GM21367 (cell line): ENCODE measurements at regions not wholly inside any gene's neighbourhood (a gene's known extent, or its start where the extent isn't known, plus 50 kb on each side); places are given as distances from the start of the nearest gene placed in this dataset.
"Not testable (repeated sequence)": the region's sequence is repeated elsewhere in the genome, so short reads cannot be mapped to it uniquely, and the experiment has no call there.

Source experiments
- ATAC-seq: cut with Tn5 transposase; IDR thresholded peaks from one replicate; pipeline ENCODE4 v1.9.1; 2021; ENCODE audit not compliant: unreplicated experiment

DNA sequence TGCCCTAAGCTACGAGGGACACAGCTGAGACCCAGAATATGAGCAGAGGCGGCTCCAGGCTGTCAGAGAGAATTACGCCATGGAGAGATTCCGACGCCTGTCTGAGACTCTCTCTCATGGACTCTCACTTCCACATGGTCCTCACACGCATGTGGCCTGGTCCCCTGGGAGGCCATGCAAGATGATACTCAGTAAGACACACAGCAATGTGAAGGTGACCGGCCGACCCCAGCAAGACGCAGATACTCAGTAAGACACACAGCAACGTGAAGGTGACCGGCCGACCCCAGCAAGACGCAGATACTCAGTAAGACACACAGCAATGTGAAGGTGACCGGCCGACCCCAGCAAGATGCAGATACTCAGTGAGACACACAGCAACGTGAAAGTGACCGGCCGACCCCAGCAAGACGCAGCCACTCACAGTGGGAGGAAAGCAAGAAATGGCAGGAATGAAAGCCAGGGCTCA is 400.8 kb upstream of the MYT1L start:
- ATAC-seq: no peak

DNA sequence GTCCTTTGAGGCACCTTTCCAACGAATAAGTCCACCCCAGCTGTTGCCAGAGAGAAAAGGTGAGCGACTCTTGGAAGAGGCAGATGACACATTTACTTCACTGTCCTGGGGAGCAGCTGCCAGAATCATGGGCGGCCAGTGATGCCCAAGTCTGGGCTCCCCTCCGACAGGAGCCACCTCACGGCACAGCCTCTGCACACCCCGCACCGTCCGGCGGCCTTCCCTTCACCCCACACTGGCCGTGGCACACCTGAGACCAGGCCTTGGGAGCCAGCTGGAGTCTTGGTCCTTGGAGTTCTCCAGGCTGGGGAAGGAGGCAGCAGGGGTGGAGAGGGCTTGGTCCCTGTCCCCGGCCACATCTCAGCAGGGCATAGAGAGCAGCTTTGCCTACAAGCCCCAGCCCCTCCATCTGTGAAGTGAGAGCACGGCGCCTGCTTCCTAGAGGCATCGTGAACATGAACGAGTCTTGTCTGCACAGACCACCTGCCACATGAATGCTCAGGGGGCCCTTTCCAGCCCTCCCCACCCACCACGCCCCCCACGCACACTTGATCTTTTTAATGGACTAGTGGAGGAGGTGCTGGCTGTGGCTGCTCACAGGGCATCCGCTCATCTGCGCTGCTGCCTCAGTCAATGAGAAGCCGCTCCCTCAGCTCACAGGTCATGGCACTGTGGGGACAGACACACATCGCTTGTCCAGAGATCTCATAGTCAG is 400.2 kb upstream of the MYT1L start:
- ATAC-seq: no peak

DNA sequence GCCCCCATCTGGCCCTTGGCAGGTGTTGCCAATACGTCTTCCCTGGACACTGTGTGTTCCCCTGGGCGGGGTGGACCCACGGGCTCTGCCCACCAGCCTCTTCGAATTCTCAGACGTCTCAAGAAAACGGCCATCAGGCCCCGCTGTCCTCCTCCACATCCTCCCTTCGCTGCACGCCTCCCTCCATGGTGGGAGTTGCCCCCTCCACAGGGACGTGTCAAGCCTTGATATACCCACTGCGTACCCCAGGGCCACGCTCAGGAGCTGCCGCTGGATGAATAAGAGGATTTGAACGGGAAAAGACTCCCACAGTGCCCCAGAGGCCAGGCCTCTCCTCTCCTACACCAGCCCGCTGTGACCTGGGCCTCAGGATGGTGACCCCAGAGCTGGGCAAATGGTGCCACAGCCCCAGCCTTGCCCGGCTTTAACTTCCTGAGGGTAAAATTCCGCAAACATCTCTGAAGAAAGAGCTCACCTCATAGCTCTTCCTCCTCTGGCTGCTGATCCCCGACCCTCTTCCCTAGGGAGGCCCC is 399.3 kb upstream of the MYT1L start:
- ATAC-seq: no peak

DNA sequence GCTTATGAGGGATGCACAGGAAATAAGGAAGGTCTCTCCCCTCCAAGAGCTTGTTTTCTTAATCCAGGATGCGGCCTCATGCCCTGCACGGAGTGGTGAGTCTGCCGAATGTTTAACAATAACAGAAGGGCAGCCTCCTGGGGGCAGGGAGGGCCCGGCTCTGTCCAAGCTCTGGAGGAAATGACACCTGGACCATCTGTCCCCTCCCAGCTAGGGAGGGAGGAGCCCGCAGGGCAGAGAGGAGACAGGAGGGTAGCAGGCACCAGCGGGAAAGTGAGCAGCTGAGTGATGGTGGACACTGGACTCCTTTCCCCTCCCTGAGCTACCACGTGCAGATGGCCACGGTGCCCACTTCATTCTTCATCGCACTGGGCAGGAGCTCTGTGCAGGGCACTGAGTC is 398.2 kb upstream of the MYT1L start:
- no peak for ATAC-seq

DNA sequence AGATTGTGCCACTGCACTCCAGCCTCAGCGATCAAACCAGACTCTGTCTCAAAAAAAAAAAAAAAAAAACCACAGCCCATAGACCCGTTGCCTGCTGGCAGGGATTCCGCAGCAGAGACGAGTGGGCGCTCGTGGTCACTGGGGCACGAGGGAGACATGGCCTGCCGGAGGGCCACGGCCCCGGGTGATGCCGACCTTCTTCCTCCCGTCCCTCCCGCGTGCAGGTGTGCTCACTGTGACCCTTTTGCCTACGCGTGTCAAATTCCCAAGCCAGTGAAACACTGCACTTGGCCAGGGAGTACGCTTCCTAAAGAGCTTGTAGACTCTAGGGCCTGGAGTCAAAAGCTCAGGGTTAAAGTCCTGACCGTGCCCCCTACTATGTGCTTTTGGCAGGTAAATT is 397.6 kb upstream of the MYT1L start:
- no peak for ATAC-seq

DNA sequence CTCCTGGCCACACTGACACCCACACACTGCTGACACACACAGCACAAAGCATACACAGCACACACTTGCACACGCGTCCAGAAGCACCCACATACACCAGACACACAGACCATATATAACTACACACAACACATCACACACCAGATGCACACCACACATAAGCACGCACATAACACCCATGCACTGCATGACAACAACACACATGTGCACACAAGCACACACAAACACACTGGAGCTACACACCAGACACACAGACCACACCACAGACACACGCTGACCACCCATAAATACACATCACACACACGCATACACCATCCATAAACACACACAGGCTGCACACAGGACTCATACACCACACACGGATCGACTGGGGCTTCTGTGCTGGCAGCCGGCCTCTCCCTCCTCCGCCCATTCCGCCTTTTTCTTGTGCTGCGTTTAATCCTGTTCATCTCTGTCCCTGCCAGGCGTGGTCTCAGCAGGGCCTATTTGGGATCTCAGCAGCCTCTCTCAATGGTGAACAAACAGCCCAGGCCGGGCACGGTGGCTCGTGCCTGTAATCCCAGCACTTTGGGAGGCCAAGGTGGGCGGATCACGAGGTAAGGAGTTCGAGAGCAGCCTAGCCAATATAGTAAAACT is 396.9 kb upstream of the MYT1L start:
- no peak for ATAC-seq

DNA sequence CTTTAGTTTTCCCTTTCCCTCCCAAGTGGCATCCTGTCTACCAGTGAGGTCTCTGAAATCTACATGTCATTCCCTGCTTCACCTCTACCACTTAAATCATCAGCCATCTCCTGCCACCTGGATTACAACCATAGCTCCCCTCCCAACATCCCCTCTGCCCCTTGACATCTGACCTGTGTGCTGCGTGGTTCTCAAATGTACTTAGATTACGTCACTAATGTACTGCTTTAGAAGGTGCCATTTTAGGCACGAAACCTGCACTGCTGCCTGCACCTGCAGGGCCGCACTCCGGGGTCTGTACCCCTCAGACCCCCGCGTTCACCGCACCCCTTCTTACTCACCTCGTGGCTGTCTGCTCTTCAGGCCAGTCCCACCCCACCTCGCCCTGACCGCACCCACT is 395.1 kb upstream of the MYT1L start:
- ATAC-seq: no peak

DNA sequence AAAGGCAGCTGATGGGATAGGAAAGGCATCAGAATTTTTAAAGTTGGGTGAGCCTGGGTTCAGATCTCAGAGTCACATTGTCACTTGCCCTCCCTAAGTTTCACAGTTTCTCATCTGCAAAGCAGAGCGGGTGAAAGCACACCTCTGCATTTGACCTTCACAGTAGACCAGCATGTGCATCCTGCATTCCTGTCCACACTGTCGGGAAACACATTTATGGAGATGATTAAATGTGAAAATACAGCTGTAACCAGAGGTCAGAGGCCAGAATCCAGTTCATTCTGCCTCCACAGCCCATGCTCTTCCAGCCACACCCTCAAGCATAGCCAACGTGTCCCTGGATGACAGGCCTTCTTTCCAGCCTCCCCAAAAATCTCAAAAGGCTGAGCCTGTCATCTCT is 392.0 kb upstream of the MYT1L start:
- no peak for ATAC-seq

DNA sequence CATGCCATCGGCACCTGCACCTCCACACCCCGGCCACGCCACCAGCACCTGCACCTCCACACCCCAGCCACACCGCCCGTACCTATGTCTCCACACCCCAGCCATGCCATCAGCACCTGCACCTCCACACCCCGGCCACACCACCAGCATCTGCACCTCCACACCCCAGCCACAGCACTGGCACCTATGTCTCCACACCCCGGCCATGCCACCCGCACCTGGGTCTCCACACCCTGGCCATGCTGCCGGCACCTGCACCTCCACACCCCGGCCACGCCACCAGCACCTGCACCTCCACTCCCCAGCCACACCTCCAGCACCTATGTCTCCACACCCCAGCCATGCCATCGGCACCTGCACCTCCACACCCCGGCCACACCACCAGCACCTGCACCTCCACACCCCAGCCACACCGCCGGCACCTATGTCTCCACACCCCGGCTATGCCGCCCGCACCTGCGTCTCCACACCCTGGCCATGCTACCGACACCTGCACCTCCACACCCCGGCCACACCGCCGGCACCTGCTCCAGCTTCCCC is 390.3 kb upstream of the MYT1L start:
- no peak for ATAC-seq

DNA sequence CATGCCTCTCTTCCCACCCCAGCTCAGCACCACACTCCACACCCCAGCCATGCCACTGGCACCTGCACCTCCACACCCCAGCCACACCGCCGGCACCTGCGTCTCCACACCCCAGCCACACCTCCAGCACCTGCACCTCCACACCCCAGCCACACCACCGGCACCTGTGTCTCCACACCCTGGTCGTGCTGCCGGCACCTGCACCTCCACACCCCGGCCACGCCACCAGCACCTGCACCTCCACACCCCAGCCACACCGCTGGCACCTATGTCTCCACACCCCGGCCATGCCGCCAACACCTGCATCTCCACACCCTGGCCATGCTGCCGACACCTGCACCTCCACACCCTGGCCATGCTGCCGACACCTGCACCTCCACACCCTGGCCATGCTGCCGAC is 389.7 kb upstream of the MYT1L start:
- not testable (repeated sequence) for ATAC-seq

DNA sequence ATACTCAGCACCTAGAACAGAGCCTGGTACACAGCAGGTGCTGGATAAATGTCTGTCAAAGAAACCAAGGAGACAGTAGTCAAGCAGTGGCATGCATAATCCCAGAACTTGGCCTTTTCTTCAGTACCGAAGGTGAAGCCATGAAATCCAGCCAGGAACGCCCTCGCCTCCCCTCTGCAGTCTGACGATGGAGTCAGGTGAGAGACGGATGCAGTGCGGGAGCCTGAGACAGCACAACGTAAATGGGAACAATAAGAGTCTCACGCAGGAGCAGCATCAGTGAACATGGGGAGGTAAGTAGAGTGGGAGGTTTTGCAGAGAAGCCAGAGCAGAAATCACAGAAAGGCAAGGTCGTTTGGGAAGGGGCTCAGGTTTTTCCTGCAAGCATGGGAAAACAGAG is 389.3 kb upstream of the MYT1L start:
- ATAC-seq: no peak

DNA sequence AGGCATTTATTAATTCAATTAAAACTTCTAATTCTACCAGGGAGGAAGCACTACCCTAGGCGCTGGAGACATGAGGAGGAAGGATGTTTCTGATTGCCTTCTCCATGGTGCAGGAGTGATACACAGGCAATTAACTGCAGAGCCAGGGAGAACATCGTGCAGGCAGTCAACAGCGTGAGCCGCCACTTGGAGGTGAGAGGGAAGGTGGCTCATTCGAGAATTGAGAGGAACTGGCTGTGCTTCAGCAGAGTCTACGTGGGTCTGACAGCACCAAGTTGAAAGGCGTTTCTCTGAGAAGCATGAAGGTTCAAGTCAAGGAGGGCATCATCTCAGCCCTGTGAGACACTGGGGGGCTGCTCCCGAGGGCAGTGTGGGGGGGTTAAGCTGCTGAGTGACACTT is 388.7 kb upstream of the MYT1L start:
- no peak for ATAC-seq

DNA sequence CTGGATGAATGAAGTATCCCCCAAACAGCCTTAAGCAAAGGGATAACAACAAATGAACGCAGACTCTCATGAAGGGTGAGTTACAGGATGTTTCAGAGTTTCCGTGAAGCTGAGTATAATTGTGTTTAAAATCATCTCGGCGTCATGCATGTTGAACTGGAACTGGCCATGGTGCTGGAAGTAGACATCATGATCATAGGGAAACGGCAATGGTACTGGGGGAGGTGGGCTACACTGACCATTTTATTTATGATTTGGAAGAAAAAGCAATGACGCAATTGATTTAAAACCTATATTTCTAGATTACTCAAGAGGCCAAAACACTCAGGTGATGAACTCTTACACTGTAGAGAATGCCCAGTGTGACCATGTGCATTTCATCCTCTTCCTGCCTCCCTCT is 387.9 kb upstream of the MYT1L start:
- no peak for ATAC-seq

DNA sequence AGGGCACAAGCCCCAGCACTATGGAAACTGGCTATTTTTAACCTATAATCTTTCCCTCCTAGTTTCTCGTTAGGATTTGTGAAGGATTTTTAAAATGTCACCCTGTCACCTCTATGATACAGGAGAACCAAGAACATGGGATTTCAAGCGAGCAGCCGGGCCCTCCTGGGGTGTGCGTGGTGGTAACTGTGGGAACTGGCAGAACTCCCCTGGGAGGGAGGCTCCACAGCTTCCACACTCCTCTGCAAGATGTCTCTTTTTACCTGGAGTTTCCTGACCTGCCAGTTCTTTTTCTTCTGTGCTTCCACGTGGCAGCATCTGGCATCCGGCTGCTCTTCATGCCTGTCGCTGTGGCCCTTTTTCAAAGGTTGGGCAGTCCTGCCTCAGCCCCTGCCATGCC is 386.3 kb upstream of the MYT1L start:
- ATAC-seq: no peak

DNA sequence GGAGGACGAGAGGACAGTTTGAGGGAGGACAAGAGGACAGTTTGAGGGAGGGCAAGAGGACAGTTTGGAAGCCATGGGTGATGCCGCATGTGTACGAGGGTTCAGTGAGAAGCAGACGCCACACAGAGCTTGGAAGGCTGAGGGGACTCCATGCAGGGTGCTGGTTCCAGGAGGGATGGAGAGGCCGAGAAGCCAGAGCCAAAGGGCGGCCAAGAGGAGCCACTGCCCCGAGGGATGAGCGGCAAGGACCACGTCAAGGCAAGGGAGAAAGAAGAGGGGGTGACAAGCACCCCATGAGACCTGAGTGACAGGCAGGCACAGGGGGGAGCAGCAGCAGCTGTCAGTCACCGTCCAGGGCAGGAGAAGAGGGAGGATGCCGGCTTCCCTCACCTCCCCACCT is 385.7 kb upstream of the MYT1L start:
- no peak for ATAC-seq

DNA sequence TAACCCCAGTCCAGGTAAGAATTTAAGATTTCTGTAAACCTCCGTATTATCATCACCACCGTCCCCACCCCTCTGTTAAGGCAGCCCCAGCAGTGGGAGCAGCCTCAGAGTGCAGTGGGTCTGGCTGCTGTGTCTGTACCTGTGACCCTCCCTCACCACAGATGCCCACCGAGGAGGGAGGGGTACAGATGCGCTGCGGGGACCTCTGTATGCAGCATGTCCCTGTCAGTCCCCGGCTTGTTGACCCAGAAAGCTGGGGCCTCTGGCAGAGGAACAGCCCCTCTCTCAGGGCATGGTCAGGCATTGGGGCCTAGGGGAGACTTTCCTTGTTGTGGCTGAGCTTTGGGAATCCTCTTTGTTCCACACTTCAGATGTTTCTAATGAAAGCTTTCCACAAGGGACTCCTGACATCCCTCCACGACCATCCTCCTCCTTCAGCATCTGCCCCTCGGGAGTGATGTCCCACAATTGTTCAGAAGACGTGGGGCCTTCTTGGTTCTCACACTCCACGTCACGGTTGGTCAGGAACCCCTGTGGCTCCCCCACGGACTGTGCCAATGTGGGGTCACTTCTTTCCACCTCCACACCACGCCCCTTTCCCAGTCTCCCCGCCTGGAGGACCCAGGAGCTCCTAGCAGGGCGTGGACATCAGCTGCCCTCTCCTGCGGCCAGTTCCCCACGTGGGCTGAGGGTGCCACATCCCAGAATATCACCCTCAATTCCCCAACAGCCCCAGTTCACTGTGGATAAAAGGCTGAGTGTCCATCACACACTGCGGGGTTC is 384.2 kb upstream of the MYT1L start:
- no peak for ATAC-seq

DNA sequence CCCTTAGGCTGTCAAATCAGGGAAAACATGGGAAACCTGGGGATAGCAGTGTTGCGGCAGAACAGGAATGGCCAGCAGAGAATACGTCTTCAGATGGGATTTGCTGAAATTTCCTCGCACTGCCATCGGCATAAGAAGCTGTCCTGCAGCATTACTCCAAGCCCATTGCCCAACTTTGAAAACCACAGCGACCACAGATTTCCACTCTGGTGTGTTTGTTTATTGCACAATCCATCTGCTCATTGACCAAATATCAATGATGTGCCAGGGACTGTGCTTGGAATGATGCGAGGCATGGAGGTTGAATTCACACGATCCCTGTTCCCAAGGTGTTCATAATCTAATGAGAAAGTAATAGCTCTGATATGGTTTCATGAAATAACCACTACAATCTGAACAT is 383.3 kb upstream of the MYT1L start:
- ATAC-seq: no peak

DNA sequence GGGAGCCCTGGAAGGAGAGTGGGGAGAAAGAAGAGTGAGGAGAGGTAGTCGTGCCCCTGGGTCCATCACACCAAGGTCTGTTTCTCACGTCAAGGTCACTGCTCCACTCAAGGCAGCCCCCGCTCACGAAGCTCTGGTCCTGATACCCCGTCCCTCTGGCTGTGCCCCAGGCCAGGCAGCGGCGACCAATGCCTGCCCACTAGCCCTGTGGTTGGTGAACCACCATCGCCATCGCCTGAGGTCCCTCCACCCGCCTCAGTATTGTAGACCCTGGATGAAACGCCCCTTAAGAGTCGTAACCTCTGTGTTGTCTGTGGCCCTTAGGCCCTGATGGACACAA is 378.3 kb upstream of the MYT1L start:
- no peak for ATAC-seq

DNA sequence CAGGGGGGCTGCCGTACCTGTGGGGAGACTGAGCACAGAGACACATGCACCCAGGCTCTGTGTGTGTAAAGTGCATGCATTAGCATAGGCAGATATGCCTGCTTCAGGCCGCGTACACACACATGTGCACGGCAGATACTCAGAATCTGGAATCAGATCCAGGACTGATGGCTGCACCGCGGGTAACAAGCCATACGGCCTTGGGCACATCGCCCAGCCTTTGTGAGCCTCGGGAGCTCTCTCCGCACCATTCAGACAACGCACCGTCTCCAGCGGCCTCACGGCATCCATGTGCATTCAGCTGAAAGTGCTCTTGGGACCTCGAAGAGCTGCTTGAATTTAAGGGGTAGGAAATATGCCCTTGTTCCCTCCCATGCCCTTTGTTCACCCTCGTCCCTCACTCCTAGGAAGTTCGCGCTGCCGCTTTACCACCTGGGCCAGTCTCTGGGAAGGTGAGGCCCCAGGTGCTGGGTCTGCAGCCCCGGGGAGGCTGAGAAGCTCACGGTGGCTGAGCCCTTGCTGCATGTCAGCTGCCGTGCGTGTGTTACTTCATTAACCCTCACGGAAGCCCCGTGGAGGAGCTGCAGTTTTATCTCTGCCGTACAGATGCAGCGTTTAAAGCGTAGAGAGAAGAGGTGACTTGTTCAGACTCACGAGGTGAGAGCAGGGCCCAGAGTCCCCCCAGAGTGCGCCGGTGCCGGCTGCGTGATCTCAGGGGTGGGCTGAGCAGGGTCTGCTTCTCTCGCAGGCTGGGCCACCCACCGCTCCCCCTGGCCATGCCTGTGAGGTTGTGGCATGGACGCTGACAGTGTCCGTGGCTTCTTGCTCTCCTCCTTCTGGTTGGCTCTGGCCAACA is 377.7 kb upstream of the MYT1L start:
- ATAC-seq: no peak

DNA sequence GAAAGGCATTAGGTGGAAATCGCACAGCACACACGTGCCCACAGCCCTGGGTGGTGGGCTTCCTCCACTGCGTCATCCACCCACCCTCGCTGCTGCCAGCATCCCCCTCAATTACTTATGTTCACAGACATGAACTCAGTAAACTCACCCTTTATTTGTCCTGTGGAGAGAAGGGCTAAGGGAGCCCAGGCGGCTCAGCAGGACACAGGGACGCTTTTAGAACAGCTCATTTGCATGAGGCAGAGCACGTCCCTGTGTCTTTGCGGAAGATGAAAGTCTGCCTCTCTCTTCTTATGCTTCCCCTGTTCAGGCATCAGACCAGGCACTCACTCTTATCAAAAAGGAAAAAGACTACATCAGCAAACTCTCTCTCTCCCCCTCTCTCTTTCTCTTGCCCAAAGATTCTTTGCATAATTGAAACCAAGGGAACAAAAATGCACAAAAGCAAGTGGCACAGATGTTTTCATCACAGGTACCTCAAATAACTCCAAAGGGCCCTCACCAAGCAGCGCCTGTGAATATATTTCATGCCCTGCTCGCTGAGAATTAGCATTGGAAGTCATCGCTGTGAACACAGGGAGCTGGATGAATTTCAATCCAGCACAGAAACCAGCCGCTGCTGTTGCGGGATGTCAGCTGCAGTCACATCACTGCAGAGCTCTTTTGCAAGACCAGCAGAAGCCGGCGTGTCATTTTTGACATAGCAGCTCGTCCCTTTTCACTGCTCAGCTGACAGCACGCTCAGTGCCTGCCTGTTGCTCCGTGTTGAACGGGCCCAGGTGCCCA is 376.3 kb upstream of the MYT1L start:
- no peak for ATAC-seq
